Stimulated activated CD4-positive, alpha-beta T cell treated with anti-CD3 and anti-CD28 coated beads, Interleukin-2, amount 100 ng/mL, for 48 hours (primary cell): ENCODE measurements at regions not wholly inside any gene's neighbourhood (a gene's known extent, or its start where the extent isn't known, plus 50 kb on each side); places are given as distances from the start of the nearest gene placed in this dataset.

Source experiments
- DNase-seq, 2 donors: peaks; one replicate each; pipeline ENCODE4 v3.0.0-alpha.2; 2020

- DNase-seq, result no peak
These were observed 291.8 kb downstream of the HAPSTR1 start for GRCh38 chr16:9383281-9383680.

GRCh38 chr16:9384141-9384540, 292.7 kb downstream of the HAPSTR1 start:
- no peak for DNase-seq

GRCh38 chr16:9389543-9390207, 298.2 kb downstream of the HAPSTR1 start:
- no peak for DNase-seq

- no peak for DNase-seq
These were observed 301.5 kb downstream of the HAPSTR1 start for GRCh38 chr16:9392956-9393355.

- no peak for DNase-seq
These were observed 302.1 kb downstream of the HAPSTR1 start for GRCh38 chr16:9393591-9393990.

GRCh38 chr16:9395958-9396359, 304.5 kb downstream of the HAPSTR1 start:
- no peak for DNase-seq

- no peak for DNase-seq
These were observed 308.1 kb downstream of the HAPSTR1 start for GRCh38 chr16:9399573-9399972.

- no peak for DNase-seq
These were observed 309.7 kb downstream of the HAPSTR1 start for GRCh38 chr16:9401173-9401572.

- no peak for DNase-seq
These were observed 310.9 kb downstream of the HAPSTR1 start for GRCh38 chr16:9402293-9402860.

- DNase-seq, result no peak
These were observed 313.4 kb downstream of the HAPSTR1 start for GRCh38 chr16:9404811-9405210.

GRCh38 chr16:9406038-9406712, 314.7 kb downstream of the HAPSTR1 start:
- DNase-seq, result no peak

- DNase-seq, result no peak
These were observed 315.8 kb downstream of the HAPSTR1 start for GRCh38 chr16:9407206-9407758.

- no peak for DNase-seq
These were observed 316.9 kb downstream of the HAPSTR1 start for GRCh38 chr16:9408297-9408878.

GRCh38 chr16:9409560-9410493, 318.4 kb downstream of the HAPSTR1 start:
- no peak for DNase-seq

- DNase-seq, result no peak
These were observed 320.0 kb downstream of the HAPSTR1 start for GRCh38 chr16:9411426-9411825.

- no peak for DNase-seq
These were observed 320.8 kb downstream of the HAPSTR1 start for GRCh38 chr16:9412031-9412914.

GRCh38 chr16:9412915-9413264, 321.4 kb downstream of the HAPSTR1 start:
- DNase-seq, result no peak

GRCh38 chr16:9415545-9415944, 324.1 kb downstream of the HAPSTR1 start:
- no peak for DNase-seq

- DNase-seq, result no peak
These were observed 326.5 kb downstream of the HAPSTR1 start for GRCh38 chr16:9417898-9418297.

GRCh38 chr16:9419161-9419560, 327.7 kb downstream of the HAPSTR1 start:
- DNase-seq, result no peak

- DNase-seq, result no peak
These were observed 331.5 kb downstream of the HAPSTR1 start for GRCh38 chr16:9422762-9423513.
